Neural crest cell (in vitro differentiated cells): ENCODE measurements at regions not wholly inside any gene's neighbourhood (a gene's known extent, or its start where the extent isn't known, plus 50 kb on each side); places are given as distances from the start of the nearest gene placed in this dataset.

Experiments
- DNase-seq: peaks from one replicate; pipeline ENCODE4 v3.0.0; 2021; ENCODE audit warnings: low read depth, mixed read lengths, low spot score
- H3K27ac Mint-ChIP-seq: one replicate; pipeline ENCODE4 v1.8.0; 2021; ENCODE audit warnings: mild to moderate bottlenecking, mixed read lengths; ENCODE audit not compliant: unreplicated experiment
- H3K27me3 Mint-ChIP-seq: 2 replicates; pipeline ENCODE4 v1.8.0; 2021; ENCODE audit warnings: low read depth, mild to moderate bottlenecking, mixed read lengths
- H3K36me3 Mint-ChIP-seq: 2 replicates; pipeline ENCODE4 v1.8.0; 2021; ENCODE audit warnings: low read depth, mild to moderate bottlenecking, mixed read lengths
- H3K4me1 Mint-ChIP-seq: 2 replicates; pipeline ENCODE4 v1.8.0; 2021; ENCODE audit warnings: mixed read lengths
- H3K4me3 Mint-ChIP-seq: one replicate; pipeline ENCODE4 v1.8.0; 2021; ENCODE audit warnings: mild to moderate bottlenecking, mixed read lengths
- H3K9me3 Mint-ChIP-seq: 2 replicates; pipeline ENCODE4 v1.8.0; 2021; ENCODE audit warnings: mixed read lengths
- CTCF ChIP-seq: fragments of 200-600 bp; sonication (generic); conservative IDR thresholded peaks from 2 replicates; pipeline ENCODE4 v1.5.0; 2021; ENCODE audit warnings: antibody characterized with exemption, mild to moderate bottlenecking

DNA sequence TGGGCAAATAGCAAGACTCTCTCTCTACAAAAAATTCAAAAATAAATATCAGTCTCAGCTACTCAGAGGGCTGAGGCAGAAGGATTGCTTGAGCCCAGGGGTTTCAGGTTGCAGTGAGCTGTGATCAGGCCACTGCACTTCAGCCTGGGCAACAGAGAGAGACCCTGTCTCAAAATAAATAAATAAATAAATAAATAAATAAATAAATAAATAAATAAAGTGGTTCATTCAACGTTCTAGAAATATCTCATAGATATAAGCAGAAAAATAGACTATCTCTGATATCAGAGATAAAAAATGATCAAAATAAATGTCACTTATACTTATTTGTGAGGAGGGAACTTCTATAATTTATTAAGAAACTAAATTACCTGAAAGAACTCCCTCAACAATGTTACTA is 480.9 kb downstream of the FBXO15 start:
- H3K4me3 Mint-ChIP-seq = no peak overlapping the region
- no peak for TF ChIP-seq CTCF
- no peak overlapping the region for H3K27ac Mint-ChIP-seq
- H3K9me3 Mint-ChIP-seq = no peaks in the 10 kb centered on the region
- no peak for DNase-seq
- no peaks in the 10 kb centered on the region for H3K36me3 Mint-ChIP-seq
- H3K27me3 Mint-ChIP-seq = no peaks in the 10 kb centered on the region
- H3K4me1 Mint-ChIP-seq = no peaks in the 10 kb centered on the region

DNA sequence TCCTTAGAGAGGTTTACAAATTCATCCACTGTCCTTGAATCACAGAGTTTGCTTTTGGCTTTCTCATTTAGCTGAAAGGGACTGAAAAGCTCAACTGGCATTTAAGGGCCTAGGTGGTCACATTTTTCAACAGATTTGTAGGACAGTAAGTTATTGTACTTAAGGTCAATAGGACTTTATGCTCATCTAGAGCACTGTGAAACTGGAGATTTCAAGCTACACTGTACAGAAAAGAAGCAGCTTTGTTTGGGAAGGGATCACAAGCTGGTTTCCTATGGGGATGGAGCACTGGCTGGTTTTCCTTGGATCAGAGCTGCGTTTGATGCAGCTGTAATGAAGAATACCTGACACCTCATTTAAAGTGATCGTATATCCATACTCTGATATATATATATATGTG is 482.7 kb downstream of the FBXO15 start:
- no peaks in the 10 kb centered on the region for H3K27me3 Mint-ChIP-seq
- no peaks in the 10 kb centered on the region for H3K36me3 Mint-ChIP-seq
- no peak overlapping the region for H3K27ac Mint-ChIP-seq
- DNase-seq = no peak
- no peaks in the 10 kb centered on the region for H3K9me3 Mint-ChIP-seq
- TF ChIP-seq CTCF = no peak
- no peak overlapping the region for H3K4me3 Mint-ChIP-seq
- no peaks in the 10 kb centered on the region for H3K4me1 Mint-ChIP-seq

DNA sequence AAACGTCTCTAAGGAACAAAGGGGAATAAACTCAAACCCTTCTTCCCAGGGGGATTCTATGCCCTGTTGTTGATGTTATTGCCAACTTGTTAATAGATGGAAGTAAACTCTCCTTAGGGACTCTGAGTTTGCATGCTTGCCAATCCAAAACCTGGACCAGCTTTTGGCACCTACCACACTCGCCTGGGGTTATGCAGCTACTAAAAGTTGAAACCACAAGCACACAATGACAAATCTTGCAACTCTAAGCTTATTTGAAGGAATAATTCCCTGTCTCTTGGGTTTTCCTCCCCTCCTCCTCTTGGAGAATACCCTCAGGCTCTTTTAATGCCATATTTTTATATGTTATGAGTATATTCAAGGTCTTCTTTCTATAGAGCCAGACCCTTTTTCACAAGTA is 484.1 kb downstream of the FBXO15 start:
- Mint-ChIP-seq H3K27me3 (no peaks in the 10 kb centered on the region), H3K36me3 (no peaks in the 10 kb centered on the region), H3K9me3 (no peaks in the 10 kb centered on the region), H3K27ac (no peak overlapping the region), H3K4me1 (no peaks in the 10 kb centered on the region), H3K4me3 (no peak overlapping the region)
- DNase-seq = no peak
- no peak for TF ChIP-seq CTCF

DNA sequence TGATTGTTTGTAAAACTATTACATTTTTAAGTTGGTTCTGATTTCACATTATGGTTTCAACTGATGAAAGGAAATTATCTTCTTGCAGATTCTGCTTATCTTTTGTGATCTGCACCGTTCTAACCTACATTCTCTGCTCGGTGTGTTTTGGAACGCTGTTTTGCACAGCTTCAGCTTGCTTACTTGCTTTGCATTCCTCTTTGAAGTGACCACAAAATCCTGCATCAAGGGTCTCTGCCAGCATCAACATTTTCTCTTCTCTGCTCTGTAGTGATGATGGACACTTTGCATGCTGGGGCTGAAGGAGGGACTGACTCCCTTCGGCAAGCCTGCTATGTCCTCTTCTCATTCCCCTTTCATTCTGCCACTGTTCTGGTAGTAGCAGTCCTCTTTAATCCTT is 485.2 kb downstream of the FBXO15 start:
- H3K36me3 Mint-ChIP-seq = no peaks in the 10 kb centered on the region
- no peak overlapping the region for H3K27ac Mint-ChIP-seq
- no peak for TF ChIP-seq CTCF
- H3K9me3 Mint-ChIP-seq = no peaks in the 10 kb centered on the region
- no peak overlapping the region for H3K4me3 Mint-ChIP-seq
- no peak for DNase-seq
- H3K27me3 Mint-ChIP-seq = no peaks in the 10 kb centered on the region
- no peaks in the 10 kb centered on the region for H3K4me1 Mint-ChIP-seq

- H3K4me1 Mint-ChIP-seq = no peaks in the 10 kb centered on the region
- no peak for DNase-seq
- H3K4me3 Mint-ChIP-seq = no peak overlapping the region
- no peaks in the 10 kb centered on the region for H3K9me3 Mint-ChIP-seq
- no peak for TF ChIP-seq CTCF
- H3K27me3 Mint-ChIP-seq = no peaks in the 10 kb centered on the region
- no peak overlapping the region for H3K27ac Mint-ChIP-seq
- no peaks in the 10 kb centered on the region for H3K36me3 Mint-ChIP-seq
Measured at GRCh38 chr18:73660931-73661856, 486.4 kb downstream of the FBXO15 start.
